HL-60 (cell line): ENCODE measurements at regions not wholly inside any gene's neighbourhood (a gene's known extent, or its start where the extent isn't known, plus 50 kb on each side); places are given as distances from the start of the nearest gene placed in this dataset.
"Not testable (repeated sequence)": the region's sequence is repeated elsewhere in the genome, so short reads cannot be mapped to it uniquely, and the experiment has no call there.

ENCODE experiments used
- CTCF ChIP-seq: IDR thresholded peaks from one replicate; pipeline ENCODE4 v1.5.1; 2011; ENCODE audit warnings: low read length, control low read depth, inconsistent platforms; ENCODE audit not compliant: insufficient read depth
- GABPA ChIP-seq: IDR thresholded peaks from 2 replicates; pipeline ENCODE4 v1.6.1; 2012; ENCODE audit warnings: low read depth
- POLR2AphosphoS5 ChIP-seq: IDR thresholded peaks from 2 replicates; pipeline ENCODE4 v1.6.1; 2012; ENCODE audit warnings: low read depth

GRCh38 chr10:37718060-37718459 lies 139.3 kb downstream of the ZNF248 start:
- TF ChIP-seq CTCF, POLR2AphosphoS5, GABPA: not testable (repeated sequence)
